ENCODE measurements at regions not wholly inside any gene's neighbourhood (a gene's known extent, or its start where the extent isn't known, plus 50 kb on each side); places are given as distances from the start of the nearest gene placed in this dataset.
A peak's percentile ranks its signal among the peaks of the same experiment; 100 is the strongest.

DNA sequence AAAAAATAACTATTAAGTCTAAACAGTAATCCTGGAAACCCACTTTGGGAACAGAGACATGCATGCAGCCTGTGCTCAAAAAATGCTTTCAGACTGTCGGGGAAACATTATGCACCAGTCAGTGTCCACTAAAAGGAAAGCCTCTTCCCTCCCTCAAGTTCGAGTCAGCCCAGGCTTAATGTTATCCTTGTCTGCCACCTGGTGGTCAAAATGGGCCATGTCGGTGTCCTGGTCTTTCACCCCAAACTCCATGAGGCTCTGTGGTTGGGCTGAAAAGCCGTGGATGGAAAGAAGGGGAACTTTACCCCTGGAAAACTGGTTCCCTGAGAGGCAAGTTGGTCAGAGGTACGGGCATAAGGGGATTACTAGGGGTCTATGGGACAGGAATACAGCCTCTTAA, 88.4 kb upstream of the ZNF492 start:
- Histone ChIP-seq H3K4me3 (no peak overlapping the region), H3K27me3 (no peaks in the 10 kb centered on the region), H3K4me1 (no peaks in the 10 kb centered on the region), H3K9me3 (peaks cover 0 to 20% (median 1%) of the 10 kb centered on the region in 4 donors), H3K36me3 (no peaks in the 10 kb centered on the region), H3K27ac (no peak overlapping the region)
- DNase-seq: no peak
- TF ChIP-seq, protein P1, sequence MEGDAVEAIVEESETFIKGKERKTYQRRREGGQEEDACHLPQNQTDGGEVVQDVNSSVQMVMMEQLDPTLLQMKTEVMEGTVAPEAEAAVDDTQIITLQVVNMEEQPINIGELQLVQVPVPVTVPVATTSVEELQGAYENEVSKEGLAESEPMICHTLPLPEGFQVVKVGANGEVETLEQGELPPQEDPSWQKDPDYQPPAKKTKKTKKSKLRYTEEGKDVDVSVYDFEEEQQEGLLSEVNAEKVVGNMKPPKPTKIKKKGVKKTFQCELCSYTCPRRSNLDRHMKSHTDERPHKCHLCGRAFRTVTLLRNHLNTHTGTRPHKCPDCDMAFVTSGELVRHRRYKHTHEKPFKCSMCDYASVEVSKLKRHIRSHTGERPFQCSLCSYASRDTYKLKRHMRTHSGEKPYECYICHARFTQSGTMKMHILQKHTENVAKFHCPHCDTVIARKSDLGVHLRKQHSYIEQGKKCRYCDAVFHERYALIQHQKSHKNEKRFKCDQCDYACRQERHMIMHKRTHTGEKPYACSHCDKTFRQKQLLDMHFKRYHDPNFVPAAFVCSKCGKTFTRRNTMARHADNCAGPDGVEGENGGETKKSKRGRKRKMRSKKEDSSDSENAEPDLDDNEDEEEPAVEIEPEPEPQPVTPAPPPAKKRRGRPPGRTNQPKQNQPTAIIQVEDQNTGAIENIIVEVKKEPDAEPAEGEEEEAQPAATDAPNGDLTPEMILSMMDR (IDR thresholded peaks at IDR 0.05): peak; percentile 28 to 65 (median 46)
- no peak for TF ChIP-seq POLR2AphosphoS5 (IDR thresholded peaks at IDR 0.05)
- 14 to 29% methylated on average over 5 of the region's 5 CpGs for WGBS, 2 donors
- intact Hi-C loops (cut with DNase I): loop anchor here (10.0 kb wide), 1 partner anchor 781 kb away; the partner anchor contains the start of gene ZNF100

DNA sequence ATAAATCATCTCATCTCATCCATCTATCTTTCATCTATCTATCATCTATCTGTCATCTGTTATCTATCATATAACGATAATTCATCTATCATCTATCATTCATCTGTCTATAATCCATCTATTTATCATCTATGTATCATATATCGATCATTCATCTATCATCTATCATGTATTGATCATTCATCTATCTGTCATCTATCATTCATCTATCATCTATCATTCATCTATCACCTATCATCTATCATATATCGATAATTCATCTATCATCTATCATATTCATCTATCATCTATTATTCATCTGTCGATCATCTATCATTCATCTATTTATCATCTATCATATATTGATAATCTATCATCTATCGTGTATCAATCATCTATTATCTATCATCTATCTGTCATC, 100.4 kb upstream of the ZNF492 start:
- Histone ChIP-seq H3K36me3 (no peaks in the 10 kb centered on the region), H3K4me3 (no peak overlapping the region), H3K27me3 (peaks cover 0 to 8% (median 0%) of the 10 kb centered on the region in 3 donors), H3K9me3 (peaks cover 0 to 5% (median 0%) of the 10 kb centered on the region in 4 donors), H3K27ac (no peak overlapping the region), H3K4me1 (peaks cover 0 to 8% (median 0%) of the 10 kb centered on the region in 4 donors)
- peak in 2 of 4 donors; percentile 33 to 50 for TF ChIP-seq POLR2AphosphoS5 (IDR thresholded peaks at IDR 0.05)
- no peak for TF ChIP-seq POLR2A (IDR thresholded peaks at IDR 0.05)
- intact Hi-C loops (cut with DNase I): loop anchor here (10.0 kb wide), 2 partner anchors 109 to 699 kb away; partner anchors contain the start of genes ZNF43 and ZNF98
- no peak for DNase-seq
- WGBS, 2 donors: 89 to 91% methylated on average over 5 of the region's 5 CpGs

DNA sequence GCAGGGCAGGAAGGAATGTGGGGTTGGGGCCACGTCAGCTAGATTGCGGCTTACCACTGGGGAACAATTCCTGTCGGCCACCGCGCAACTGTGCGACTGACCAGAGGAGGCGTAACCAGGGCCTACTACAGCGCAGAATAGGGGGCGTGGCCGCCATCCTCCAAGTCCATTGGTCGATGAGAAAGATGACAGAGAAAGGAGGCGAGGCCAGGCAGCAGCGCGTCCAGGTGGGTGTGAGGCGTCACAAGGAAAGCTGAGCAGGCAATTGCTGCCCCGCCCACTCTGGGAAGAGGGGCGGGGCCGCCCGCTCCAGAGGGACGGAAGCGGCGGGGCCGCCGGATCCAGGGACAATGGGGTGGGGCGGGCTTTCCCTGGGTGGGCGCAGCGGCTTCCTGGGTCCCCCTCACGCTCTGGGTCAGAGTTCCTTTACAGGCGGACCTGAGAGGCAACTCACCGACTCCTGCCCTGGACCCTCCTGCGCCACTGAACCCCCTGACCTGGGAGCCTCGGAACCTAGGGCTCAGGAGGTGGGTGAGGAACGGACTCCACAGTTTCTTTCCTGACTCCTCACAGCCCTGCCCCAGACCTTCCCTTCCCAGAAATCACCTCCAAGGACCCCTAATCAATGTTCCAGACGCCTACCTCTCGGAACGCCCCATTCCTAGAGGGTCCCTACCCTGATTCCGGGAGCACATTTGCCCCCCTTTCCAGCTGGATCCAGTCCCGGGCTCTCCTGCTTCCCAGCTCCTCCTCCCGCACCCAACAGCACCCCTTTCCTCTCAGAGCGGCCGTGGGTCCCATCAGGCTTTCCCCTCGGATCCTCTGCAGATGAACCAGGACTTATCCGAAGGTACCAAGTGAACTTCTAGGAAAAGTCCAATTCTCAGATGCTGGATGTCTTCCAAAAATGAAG, 101.5 kb upstream of the ZNF492 start:
- TF ChIP-seq, protein P1 (IDR thresholded peaks at IDR 0.05): peak in 1 of 4 experiments; percentile 31
- TF ChIP-seq POLR2AphosphoS5 (IDR thresholded peaks at IDR 0.05) (peak; percentile 86 to 99 (median 91)), POLR2A (IDR thresholded peaks at IDR 0.05) (peak; percentile 29 to 68), EP300 (IDR thresholded peaks at IDR 0.05) (no peak)
- H3K36me3 ChIP-seq: no peaks in the 10 kb centered on the region
- 8 to 26% methylated on average over 43 of the region's 43 CpGs for WGBS, 2 donors
- peaks cover 0 to 5% (median 0%) of the 10 kb centered on the region in 4 donors for H3K9me3 ChIP-seq
- peak; percentile 97 for DNase-seq
- H3K4me1 ChIP-seq: peaks cover 0 to 16% (median 0%) of the 10 kb centered on the region in 4 donors
- H3K4me3 ChIP-seq: peak overlapping the region; percentile 42 to 59 (median 48)
- H3K27ac ChIP-seq: peak overlapping the region; percentile 14 to 77 (median 62)
- H3K27me3 ChIP-seq: peaks cover 0 to 8% (median 0%) of the 10 kb centered on the region in 3 donors
- intact Hi-C loops (cut with DNase I): loop anchor here (10.0 kb wide), 2 partner anchors 108 to 698 kb away; partner anchors contain the start of genes ZNF43 and ZNF98

DNA sequence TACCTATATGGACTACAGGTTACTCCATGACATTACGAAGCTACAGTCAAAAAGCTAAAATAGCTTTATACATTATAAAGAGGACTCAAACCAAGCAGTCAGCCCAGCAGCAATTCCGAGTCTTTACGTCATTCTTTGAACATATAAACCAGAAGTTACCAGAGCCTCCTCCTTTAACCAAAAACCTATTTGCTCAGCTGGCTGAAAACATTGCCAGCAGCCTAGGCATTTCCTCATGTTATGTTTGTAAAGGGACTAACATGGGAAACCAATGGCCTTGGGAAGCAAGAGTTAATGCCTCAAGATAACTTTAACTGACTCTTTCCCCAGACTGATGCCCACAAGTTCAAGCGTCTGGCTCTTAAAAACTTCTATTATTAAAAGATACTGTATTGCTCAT, 104.1 kb upstream of the ZNF492 start:
- Histone ChIP-seq H3K4me3 (no peak overlapping the region), H3K4me1 (peaks cover 0 to 30% (median 7%) of the 10 kb centered on the region in 4 donors), H3K27me3 (no peaks in the 10 kb centered on the region), H3K9me3 (peaks cover 0 to 7% (median 0%) of the 10 kb centered on the region in 4 donors), H3K27ac (peak overlapping the region in 1 of 4 donors; percentile 79), H3K36me3 (no peaks in the 10 kb centered on the region)
- 86 to 87% methylated on average over 4 of the region's 4 CpGs for WGBS, 2 donors
- intact Hi-C loops (cut with DNase I): loop anchor here (10.0 kb wide), 2 partner anchors 105 to 695 kb away; partner anchors contain the start of genes ZNF43 and ZNF98
- TF ChIP-seq POLR2A (IDR thresholded peaks at IDR 0.05) (no peak), EP300 (IDR thresholded peaks at IDR 0.05) (no peak), POLR2AphosphoS5 (IDR thresholded peaks at IDR 0.05) (no peak)
- TF ChIP-seq, protein P1 (IDR thresholded peaks at IDR 0.05): no peak
- DNase-seq: no peak

DNA sequence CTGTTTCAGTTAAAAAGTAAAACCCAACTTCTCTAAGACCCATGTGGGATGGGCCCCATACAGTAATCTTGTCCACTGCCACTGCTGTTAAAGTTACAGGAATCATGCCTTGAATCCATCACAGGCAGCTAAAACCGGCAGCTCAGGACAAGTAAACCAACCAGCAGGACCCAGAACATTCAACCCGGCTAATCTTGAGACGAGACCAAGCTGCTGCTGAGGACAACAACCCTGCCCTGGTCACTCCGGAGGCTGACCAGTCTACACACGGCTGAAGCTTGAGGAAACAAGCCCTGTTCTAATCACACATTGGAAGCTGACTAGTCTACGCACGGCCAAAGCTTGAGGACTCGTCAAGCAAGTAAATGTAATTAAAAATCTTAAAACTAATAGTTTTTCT, 105.2 kb upstream of the ZNF492 start:
- H3K27ac ChIP-seq: peak overlapping the region in 1 of 4 donors; percentile 79
- 63 to 76% methylated on average over 8 of the region's 8 CpGs for WGBS, 2 donors
- TF ChIP-seq, protein P1 (IDR thresholded peaks at IDR 0.05): no peak
- TF ChIP-seq EP300 (IDR thresholded peaks at IDR 0.05) (no peak), POLR2A (IDR thresholded peaks at IDR 0.05) (no peak), POLR2AphosphoS5 (IDR thresholded peaks at IDR 0.05) (no peak)
- peaks cover 0 to 5% (median 0%) of the 10 kb centered on the region in 4 donors for H3K9me3 ChIP-seq
- peaks cover 0 to 30% (median 7%) of the 10 kb centered on the region in 4 donors for H3K4me1 ChIP-seq
- H3K27me3 ChIP-seq: no peaks in the 10 kb centered on the region
- no peak for DNase-seq
- H3K4me3 ChIP-seq: no peak overlapping the region
- H3K36me3 ChIP-seq: no peaks in the 10 kb centered on the region
- intact Hi-C loops (cut with DNase I): no loop called here

Data from sigmoid colon (tissue), 6 donors.